A673 (cell line): ENCODE measurements at regions not wholly inside any gene's neighbourhood (a gene's known extent, or its start where the extent isn't known, plus 50 kb on each side); places are given as distances from the start of the nearest gene placed in this dataset.

Experiments
- EZH2 ChIP-seq: fragments of 200-600 bp; sonication (generic); IDR thresholded peaks from 2 replicates; pipeline ENCODE4 v1.6.1; 2017; ENCODE audit warnings: borderline replicate concordance, low read depth, mild to moderate bottlenecking, mixed read lengths, antibody characterized with exemption, low read length; ENCODE audit not compliant: poor library complexity, severe bottlenecking
- TF ChIP-seq, protein P1 (sequence below): fragments of 300-800, 200-600 bp; sonication (generic); conservative IDR thresholded peaks from 2 replicates; pipeline ENCODE4 v1.5.1; 2017; ENCODE audit warnings: low read depth, mild to moderate bottlenecking, antibody characterized with exemption, low read length, moderate library complexity, mixed read lengths

DNA sequence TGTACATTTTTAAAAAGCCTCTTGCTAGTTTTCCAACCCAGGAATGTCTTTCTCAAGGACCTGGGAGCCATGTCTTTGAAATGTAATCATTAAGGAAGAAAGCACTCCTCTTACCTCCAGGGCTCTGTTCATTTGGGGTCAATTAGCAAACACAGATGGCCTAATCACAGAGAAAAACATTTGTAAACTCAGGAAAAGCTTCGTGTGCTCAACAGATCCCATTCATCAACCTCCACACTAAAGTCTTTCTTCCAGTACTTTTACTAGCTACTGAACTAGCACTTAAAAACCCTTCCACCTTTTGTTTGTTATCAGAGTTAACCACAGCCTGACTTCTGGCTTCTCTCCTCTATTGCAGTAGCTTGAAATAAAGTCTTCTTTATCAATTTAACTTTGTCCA, 441.4 kb downstream of the PCDH20 start:
- TF ChIP-seq, protein P1, sequence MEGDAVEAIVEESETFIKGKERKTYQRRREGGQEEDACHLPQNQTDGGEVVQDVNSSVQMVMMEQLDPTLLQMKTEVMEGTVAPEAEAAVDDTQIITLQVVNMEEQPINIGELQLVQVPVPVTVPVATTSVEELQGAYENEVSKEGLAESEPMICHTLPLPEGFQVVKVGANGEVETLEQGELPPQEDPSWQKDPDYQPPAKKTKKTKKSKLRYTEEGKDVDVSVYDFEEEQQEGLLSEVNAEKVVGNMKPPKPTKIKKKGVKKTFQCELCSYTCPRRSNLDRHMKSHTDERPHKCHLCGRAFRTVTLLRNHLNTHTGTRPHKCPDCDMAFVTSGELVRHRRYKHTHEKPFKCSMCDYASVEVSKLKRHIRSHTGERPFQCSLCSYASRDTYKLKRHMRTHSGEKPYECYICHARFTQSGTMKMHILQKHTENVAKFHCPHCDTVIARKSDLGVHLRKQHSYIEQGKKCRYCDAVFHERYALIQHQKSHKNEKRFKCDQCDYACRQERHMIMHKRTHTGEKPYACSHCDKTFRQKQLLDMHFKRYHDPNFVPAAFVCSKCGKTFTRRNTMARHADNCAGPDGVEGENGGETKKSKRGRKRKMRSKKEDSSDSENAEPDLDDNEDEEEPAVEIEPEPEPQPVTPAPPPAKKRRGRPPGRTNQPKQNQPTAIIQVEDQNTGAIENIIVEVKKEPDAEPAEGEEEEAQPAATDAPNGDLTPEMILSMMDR, result no peak
- no peak for TF ChIP-seq EZH2
